Lower lobe of right lung (tissue), 2 donors: ENCODE measurements at regions not wholly inside any gene's neighbourhood (a gene's known extent, or its start where the extent isn't known, plus 50 kb on each side); places are given as distances from the start of the nearest gene placed in this dataset.

Source experiments
- ATAC-seq, 2 donors: fragments of 200-7000 bp; cut with Tn5 transposase; one replicate each; pipeline ENCODE4 v1.9.1; 2020 to 2022; ENCODE audit warnings: mild to moderate bottlenecking in 2 of 2, moderate library complexity in 2 of 2
- DNase-seq: peaks from one replicate; pipeline ENCODE4 v3.0.0-alpha.2; 2020
- H3K27ac ChIP-seq: fragments of 200-600 bp; one replicate; pipeline ENCODE4 v1.8.0; 2022
- H3K27me3 ChIP-seq: fragments of 200-600 bp; one replicate; pipeline ENCODE4 v1.8.0; 2022; ENCODE audit warnings: low read depth
- H3K36me3 ChIP-seq: fragments of 200-600 bp; one replicate; pipeline ENCODE4 v1.8.0; 2022; ENCODE audit warnings: mild to moderate bottlenecking
- H3K4me1 ChIP-seq: fragments of 200-600 bp; one replicate; pipeline ENCODE4 v1.8.0; 2022
- H3K4me3 ChIP-seq: fragments of 200-600 bp; one replicate; pipeline ENCODE4 v1.8.0; 2022; ENCODE audit warnings: mild to moderate bottlenecking
- H3K9me3 ChIP-seq: fragments of 200-600 bp; one replicate; pipeline ENCODE4 v1.8.0; 2022
- intact Hi-C: fragments of 100-400 bp; cut with DNase I; formaldehyde crosslinking; loops from one replicate; pipeline ENCODE4 v1.11.0; 2022
- TF ChIP-seq, protein P1 (sequence below): fragments of 200-600 bp; IDR thresholded peaks from one replicate; pipeline ENCODE4 v1.8.0; 2022; ENCODE audit warnings: antibody characterized with exemption, mild to moderate bottlenecking
- donor health status: DM: no; HTN: yes; CAD: no; lungs with severe emphysema.

DNA sequence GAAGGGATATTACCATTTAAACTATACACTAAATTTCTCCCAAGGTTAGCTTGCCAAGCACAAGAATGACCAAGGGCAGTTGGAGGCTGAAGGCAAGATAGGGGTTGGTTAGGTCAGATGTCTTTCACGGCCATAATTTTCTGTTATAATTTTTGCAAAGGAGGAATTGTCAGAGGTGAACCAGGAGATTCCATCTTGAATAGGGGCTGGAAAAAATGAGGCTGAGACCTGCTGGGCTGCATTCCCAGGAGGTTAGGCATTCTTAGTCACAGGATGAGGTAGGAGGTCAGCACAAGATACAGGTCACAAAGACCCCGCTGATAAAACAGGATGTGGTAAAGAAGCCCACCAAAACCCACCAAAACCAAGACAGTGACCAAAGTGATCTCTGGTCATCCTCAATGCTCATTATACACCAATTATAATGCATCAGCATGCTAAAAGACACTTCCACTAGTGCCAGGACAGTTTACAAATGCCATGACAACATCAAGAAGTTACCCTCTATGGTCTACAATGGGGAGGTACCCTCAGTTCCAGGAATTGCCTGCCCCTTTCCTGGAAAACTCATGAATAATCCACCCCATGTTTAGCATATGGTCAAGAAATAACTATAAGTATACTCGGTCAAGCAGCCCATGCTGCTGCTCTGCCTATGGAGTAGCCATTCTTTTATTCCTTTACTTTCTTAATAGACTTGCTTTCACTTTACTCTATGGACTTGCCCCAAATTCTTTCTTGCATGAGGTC is 371.8 kb upstream of the SULF2 start:
- ATAC-seq (no peak), DNase-seq (no peak)
- intact Hi-C loops: no loop called here
- Histone ChIP-seq H3K27me3 (no peaks in the 10 kb centered on the region), H3K9me3 (no peaks in the 10 kb centered on the region), H3K4me1 (peaks cover 5% of the 10 kb centered on the region), H3K4me3 (no peak overlapping the region), H3K36me3 (no peaks in the 10 kb centered on the region), H3K27ac (no peak overlapping the region)
- TF ChIP-seq, protein P1, sequence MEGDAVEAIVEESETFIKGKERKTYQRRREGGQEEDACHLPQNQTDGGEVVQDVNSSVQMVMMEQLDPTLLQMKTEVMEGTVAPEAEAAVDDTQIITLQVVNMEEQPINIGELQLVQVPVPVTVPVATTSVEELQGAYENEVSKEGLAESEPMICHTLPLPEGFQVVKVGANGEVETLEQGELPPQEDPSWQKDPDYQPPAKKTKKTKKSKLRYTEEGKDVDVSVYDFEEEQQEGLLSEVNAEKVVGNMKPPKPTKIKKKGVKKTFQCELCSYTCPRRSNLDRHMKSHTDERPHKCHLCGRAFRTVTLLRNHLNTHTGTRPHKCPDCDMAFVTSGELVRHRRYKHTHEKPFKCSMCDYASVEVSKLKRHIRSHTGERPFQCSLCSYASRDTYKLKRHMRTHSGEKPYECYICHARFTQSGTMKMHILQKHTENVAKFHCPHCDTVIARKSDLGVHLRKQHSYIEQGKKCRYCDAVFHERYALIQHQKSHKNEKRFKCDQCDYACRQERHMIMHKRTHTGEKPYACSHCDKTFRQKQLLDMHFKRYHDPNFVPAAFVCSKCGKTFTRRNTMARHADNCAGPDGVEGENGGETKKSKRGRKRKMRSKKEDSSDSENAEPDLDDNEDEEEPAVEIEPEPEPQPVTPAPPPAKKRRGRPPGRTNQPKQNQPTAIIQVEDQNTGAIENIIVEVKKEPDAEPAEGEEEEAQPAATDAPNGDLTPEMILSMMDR: no peak

DNA sequence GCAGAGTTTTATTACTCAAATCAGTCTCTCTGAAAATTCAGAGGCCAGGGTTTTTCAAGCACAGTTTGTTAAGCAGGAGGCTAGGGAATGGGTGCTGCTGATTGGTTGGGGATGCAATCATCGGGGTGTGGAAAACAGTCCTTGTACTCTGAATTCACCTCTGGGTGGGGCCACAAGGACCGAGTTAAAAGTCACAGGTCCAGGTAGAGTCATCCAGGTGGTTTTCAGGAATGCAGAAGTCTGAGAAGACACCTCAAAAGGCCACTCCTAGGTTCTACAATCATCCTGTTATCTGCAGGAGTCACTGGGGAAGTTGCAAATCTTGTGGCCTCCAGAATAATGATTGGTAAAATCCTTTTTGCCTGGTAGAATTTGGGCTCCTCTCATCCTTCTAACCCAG is 371.2 kb upstream of the SULF2 start:
- Histone ChIP-seq H3K27ac (no peak overlapping the region), H3K4me1 (peaks cover 5% of the 10 kb centered on the region), H3K36me3 (no peaks in the 10 kb centered on the region), H3K4me3 (no peak overlapping the region), H3K27me3 (no peaks in the 10 kb centered on the region), H3K9me3 (no peaks in the 10 kb centered on the region)
- intact Hi-C loops: no loop called here
- ATAC-seq (no peak), DNase-seq (no peak)
- TF ChIP-seq, protein P1: no peak

- ATAC-seq (no peak), DNase-seq (no peak)
- Histone ChIP-seq H3K9me3 (no peaks in the 10 kb centered on the region), H3K4me3 (no peak overlapping the region), H3K36me3 (no peaks in the 10 kb centered on the region), H3K27ac (no peak overlapping the region), H3K4me1 (peaks cover 5% of the 10 kb centered on the region), H3K27me3 (no peaks in the 10 kb centered on the region)
- TF ChIP-seq, protein P1: no peak
- intact Hi-C loops: no loop called here
Measured at GRCh38 chr20:48155268-48155667, 370.0 kb upstream of the SULF2 start.

DNA sequence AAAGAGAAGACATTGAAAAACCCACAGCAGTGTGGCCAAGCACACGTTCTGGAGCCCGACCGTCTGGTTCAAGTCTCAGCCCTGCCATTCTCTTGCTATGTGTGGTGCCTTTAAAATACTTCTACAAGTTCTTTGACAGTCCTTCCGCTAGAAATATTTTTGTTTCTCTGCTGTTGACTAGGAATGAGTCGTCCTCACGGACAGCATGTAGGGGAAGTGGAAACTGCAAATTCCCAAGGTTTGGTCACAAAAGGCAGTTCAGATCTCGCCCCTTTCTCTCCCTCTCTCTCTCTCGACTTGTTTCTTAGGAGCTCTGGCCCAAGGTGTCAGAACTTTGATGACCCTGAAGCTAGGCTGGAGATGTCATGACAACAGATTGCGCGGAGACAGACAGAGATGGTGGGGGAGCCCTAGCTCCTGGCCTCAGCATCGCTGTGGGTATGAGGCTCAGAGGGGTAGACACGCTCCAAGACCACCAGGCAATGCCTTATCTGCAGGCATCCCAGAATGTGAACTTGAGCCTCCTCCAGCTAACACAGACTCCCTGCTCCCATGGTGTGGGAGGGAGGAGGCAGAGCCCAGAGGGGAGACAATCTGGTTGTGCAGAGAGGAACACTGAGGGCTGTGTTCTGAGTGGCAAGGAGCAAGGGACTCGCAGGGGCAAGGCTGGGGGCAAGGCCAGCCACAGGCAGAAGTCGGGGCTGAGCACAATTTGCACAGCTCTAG is 368.9 kb upstream of the SULF2 start:
- DNase-seq (no peak), ATAC-seq (no peak)
- no peaks in the 10 kb centered on the region for H3K9me3 ChIP-seq
- TF ChIP-seq, protein P1: no peak
- intact Hi-C loops: no loop called here
- no peaks in the 10 kb centered on the region for H3K36me3 ChIP-seq
- no peak overlapping the region for H3K27ac ChIP-seq
- no peaks in the 10 kb centered on the region for H3K27me3 ChIP-seq
- peaks cover 5% of the 10 kb centered on the region for H3K4me1 ChIP-seq
- no peak overlapping the region for H3K4me3 ChIP-seq

GRCh38 chr20:48153523-48153922 is 368.2 kb upstream of the SULF2 start:
- DNase-seq (no peak), ATAC-seq (no peak)
- H3K4me1 ChIP-seq: peaks cover 5% of the 10 kb centered on the region
- no peak overlapping the region for H3K27ac ChIP-seq
- intact Hi-C loops: no loop called here
- TF ChIP-seq, protein P1: no peak
- no peaks in the 10 kb centered on the region for H3K36me3 ChIP-seq
- no peaks in the 10 kb centered on the region for H3K27me3 ChIP-seq
- no peaks in the 10 kb centered on the region for H3K9me3 ChIP-seq
- H3K4me3 ChIP-seq: no peak overlapping the region
